RWPE1 (cell line): ENCODE measurements at regions not wholly inside any gene's neighbourhood (a gene's known extent, or its start where the extent isn't known, plus 50 kb on each side); places are given as distances from the start of the nearest gene placed in this dataset.

Experiments
- CTCF ChIA-PET: fragments of 350-600 bp; sonication (Branson Sonifier 250); formaldehyde crosslinking; extraction: SDS; loops from one replicate; lab custom pipeline; 2021; lab: Yijun Ruan, JAX
- POLR2A ChIA-PET: fragments of 400-600 bp; formaldehyde crosslinking; extraction: SDS; loops from one replicate; lab custom pipeline; 2020; ENCODE audit warnings: antibody characterized with exemption; ENCODE audit not compliant: low non-redundant PET; lab: Yijun Ruan, JAX
- DNase-seq: peaks from one replicate; pipeline ENCODE4 v3.0.0; 2012; ENCODE audit warnings: low spot score
- H3K27ac ChIP-seq: fragments of 450-650 bp; 2 replicates; pipeline ENCODE4 v1.5.1; 2017
- CTCF ChIP-seq: fragments of 450-650 bp; conservative IDR thresholded peaks from 2 replicates; pipeline ENCODE4 v1.5.1; 2017; ENCODE audit warnings: low read depth, mild to moderate bottlenecking

DNA sequence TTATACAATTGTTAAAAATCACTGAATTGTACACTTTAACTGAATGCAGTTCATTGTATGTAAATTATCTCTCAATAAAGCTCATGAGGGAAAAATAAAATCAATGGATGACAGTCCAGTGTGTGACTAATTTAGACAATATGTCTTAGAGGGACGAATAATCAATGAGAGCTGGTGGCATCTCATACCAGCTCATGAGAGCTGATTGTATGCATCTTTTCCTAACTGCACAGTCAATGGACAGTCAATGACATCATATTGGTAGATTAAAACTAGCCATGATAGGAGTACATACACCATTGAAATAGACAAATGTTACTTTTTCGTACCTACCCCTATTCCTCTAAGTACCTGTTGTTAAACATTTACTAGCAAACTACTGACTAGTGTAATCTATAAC lies 946.1 kb downstream of the SQOR start:
- no peak for TF ChIP-seq CTCF
- ChIA-PET CTCF (interaction anchor here (0.6 kb wide), 1 partner anchor 210 kb away, joined by 3 read pairs; no protein-coding TSS in a partner anchor), POLR2A (no interaction called here)
- no peak for DNase-seq
- H3K27ac ChIP-seq, result no peak overlapping the region

GRCh38 chr15:46589088-46589487 lies 954.3 kb downstream of the SQOR start:
- H3K27ac ChIP-seq, result no peak overlapping the region
- POLR2A ChIA-PET, result no interaction called here
- DNase-seq, result no peak
- TF ChIP-seq CTCF, result no peak
- CTCF ChIA-PET, result no interaction called here

GRCh38 chr15:46591462-46591861 lies 956.6 kb downstream of the SQOR start:
- TF ChIP-seq CTCF, result no peak
- CTCF ChIA-PET, result interaction anchor here (0.6 kb wide), 1 partner anchor 121 kb away, joined by 4 read pairs; no protein-coding TSS in a partner anchor
- no peak for DNase-seq
- no peak overlapping the region for H3K27ac ChIP-seq
- POLR2A ChIA-PET, result no interaction called here

DNA sequence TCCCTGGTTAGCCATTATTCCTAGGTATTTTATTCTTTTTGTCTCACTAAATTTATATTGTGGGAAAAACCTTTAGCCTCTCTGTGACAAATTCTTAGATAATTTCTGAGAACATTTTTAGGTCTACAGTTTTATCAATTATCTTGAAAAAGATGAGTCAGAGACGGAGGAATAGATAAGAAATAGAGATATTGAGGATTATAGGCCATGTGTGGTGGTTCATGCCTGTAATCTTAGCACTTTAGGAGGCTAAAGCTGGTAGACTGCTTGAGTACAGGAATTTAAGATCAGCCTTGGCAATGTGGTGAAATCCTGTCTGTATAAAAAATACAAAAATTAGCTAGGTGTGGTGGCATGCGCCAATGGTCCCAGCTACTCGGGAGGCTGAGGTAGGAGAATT lies 960.2 kb downstream of the SQOR start:
- TF ChIP-seq CTCF, result no peak
- POLR2A ChIA-PET, result no interaction called here
- no peak for DNase-seq
- H3K27ac ChIP-seq, result no peak overlapping the region
- CTCF ChIA-PET, result no interaction called here

- no peak for DNase-seq
- H3K27ac ChIP-seq, result no peak overlapping the region
- CTCF ChIA-PET, result no interaction called here
- POLR2A ChIA-PET, result no interaction called here
- no peak for TF ChIP-seq CTCF
These were observed 972.2 kb downstream of the SQOR start for GRCh38 chr15:46607077-46607476.

- no peak for TF ChIP-seq CTCF
- no peak for DNase-seq
- ChIA-PET CTCF (no interaction called here), POLR2A (no interaction called here)
- no peak overlapping the region for H3K27ac ChIP-seq
These were observed 981.2 kb downstream of the SQOR start for GRCh38 chr15:46616033-46616432.

GRCh38 chr15:46617507-46617906 lies 982.7 kb downstream of the SQOR start:
- DNase-seq, result no peak
- POLR2A ChIA-PET, result no interaction called here
- H3K27ac ChIP-seq, result no peak overlapping the region
- CTCF ChIA-PET, result no interaction called here
- no peak for TF ChIP-seq CTCF
